Stimulated activated CD8-positive, alpha-beta memory T cell treated with anti-CD3 and anti-CD28 coated beads, Interleukin-4, amount 100 ng/mL, for 24 hours (primary cell): ENCODE measurements at regions not wholly inside any gene's neighbourhood (a gene's known extent, or its start where the extent isn't known, plus 50 kb on each side); places are given as distances from the start of the nearest gene placed in this dataset.

Source experiments
- DNase-seq: peaks from one replicate; pipeline ENCODE4 v3.0.0-alpha.2; 2020; ENCODE audit warnings: low read depth

DNA sequence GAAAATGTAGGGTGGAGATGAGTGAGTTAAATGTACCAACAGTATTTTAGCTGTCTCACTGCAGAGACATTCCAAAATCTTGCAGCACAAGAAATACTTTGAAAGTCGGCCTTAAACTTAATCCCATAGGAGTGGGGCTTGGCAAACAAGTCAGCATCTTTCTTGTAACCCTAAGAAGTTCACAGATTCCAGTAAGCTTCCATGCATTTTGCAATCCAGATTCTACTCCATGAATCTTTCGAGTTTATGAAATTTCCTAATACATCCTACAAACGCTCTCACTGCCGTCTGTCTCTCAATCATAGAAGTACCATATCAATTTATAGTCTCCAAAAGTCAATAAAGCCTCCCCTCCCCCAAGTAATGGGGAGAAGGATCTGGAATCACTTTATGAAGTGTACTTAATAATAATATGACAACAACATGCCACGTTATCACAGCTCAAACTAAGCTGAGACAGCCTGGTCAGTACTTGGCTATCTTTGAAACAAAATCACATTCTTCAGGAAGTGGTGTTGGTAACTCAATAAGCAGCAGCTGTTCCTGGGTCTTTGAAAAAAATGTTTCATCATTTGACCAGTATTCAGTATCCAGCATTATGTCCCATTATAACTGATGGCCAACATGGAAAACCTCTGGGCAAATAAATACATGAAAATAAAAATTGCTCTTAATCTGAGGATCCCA lies 317.4 kb upstream of the RUNX1 start:
- no peak for DNase-seq

DNA sequence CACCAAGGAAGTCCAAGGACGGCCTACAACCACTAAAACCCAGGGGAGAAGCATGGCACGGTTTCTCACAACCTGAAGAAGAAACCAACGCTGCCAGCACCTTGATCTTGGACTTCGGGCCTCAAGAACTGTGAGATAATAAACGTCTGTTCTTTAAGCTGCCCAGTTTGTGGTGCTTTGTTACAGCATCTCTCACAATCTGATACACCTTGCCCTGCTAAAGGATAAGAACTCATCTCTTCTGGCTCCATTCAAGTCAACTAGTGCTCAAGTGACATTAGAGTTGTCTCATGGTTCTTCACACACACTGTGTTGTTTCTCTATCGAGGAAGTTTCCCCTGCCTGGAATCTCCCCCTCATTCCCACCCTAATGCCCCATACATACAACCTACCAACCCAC lies 314.4 kb upstream of the RUNX1 start:
- no peak for DNase-seq

DNA sequence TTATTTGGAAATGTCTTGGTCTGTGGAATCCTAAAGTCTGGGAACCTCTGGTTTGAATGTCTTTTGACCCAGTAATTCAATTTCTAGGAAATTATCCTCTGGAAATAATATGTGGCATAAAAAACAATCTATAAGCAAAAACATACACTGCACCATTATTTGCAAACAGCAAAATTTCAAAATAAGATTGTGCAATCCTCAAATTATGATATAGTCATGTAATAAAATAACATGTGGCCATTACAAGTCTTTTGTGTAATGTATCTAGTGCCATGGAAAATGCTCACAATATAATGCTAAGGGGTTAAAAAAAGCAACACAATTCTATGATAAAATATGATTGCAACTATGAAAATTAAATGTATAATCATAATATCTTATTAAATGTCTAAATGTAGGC lies 312.9 kb upstream of the RUNX1 start:
- DNase-seq = no peak

DNA sequence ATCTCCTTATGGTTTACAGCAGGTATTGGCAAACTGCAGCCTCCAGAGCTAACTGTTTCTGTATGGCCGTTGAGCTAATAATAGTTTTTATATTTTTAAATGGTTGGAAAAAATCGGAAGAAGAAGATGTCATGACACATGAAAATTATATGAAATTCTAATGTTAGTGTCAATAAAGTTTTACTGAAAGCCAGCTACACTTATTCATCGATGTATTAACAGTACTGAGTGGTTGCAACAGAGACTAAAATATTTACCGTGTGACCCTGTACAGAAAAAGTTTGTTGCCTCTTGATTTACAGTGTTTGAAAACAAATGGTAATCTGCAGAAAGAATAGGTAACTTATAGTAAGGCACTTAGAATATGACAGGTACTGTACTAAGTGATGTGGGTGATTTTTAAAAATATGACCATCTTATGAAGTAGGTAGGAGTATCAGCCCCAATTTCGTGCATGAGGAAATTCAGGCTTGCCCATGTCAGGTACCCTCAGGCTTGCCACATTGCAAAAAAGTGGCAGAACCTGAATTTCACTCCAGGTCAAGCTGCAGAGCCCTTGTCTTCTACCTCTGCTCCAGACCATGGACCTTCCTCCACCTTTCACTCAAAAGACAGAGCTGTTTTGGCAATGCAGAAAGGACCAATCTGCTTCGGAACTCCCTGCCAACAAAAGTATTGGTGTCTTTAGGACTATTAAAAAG lies 311.9 kb upstream of the RUNX1 start:
- DNase-seq = no peak

DNA sequence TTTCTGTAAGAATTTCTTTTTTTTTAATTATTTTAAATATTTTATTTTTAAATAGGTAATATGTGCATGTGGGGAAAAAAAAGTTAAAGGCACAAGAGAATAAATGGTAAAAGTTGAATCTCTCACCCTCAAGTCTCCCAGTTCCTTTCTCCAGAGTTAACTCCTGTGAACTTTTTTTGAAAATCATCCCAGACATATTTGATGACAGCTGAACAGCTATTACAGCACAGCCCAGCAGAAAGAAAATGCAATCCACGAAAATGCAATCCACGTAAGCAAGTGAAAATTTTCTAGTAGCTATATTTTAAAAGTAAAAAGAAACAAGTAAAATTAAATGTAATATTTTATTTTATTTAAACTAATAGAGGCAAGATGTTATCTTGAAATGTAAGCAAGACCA lies 310.0 kb upstream of the RUNX1 start:
- no peak for DNase-seq

DNA sequence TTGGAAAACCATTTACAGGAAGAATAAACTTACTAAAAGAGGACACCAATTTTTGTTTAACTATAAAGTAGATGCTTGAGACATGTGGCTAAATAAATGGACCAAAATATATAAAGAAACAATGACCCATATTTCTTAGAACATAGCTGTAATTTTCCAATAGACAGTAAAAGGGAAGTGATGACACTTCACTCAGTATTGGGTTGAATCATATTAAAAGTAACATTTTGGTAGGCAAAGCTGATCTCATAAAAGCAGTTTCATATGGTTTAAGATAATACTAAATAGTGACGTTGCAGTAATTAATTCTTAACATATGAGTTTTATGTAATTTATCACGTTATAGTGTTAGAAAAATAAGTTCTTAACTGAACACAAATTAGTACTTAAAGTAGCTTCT lies 308.9 kb upstream of the RUNX1 start:
- DNase-seq = no peak

DNA sequence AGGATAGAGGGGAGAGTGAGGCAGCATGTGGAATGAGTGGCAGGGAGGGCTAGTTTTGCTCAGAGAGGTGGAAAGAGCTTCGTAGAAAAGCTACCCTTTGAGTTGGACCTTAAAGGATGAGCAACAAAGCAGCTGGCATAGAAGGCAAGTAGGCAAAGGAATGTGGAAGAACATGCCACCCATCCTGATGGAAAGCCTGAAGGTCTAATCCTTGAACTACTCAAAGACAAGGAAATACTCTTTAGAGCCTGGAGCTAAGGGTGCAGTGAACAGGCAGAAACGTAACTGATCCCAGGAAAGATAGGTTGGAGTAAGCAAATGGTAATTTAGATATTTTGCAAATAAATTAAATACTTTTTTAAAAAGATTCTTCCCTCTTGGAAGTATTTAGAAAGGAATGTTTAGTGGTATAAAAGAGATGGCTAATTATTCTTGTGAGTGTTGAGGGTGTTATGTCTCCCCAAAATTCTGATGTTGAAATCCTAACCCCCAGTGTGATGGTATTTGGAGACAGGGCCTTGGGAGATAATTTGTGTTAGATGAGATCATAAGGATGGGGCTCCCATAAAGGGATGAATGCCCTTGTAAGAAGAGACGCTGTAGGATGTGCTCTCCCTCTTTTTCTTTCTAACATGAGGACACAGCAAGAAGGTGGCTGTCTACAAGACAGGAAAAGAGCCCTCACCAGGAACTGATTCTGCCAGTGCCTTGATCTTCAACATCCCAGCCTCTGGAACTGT lies 308.1 kb upstream of the RUNX1 start:
- no peak for DNase-seq

DNA sequence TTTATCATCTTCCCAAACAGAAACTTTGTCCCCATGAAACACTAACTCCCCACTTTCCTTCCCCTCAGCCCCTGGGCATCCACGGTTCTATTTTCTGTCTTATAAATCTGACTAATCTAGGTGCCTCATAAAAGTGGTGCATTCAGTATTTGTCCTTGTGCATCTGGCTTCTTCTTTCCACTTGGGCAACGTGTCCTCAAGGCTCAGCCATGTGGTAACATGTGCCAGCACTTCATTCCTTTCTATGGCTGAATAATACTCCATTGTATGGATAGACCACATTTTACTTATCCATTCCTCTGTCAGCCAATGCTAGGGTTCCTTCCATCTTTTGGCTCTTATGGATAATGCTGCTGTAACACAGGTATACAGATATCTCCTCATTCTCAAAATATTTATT lies 305.0 kb upstream of the RUNX1 start:
- DNase-seq = no peak

DNA sequence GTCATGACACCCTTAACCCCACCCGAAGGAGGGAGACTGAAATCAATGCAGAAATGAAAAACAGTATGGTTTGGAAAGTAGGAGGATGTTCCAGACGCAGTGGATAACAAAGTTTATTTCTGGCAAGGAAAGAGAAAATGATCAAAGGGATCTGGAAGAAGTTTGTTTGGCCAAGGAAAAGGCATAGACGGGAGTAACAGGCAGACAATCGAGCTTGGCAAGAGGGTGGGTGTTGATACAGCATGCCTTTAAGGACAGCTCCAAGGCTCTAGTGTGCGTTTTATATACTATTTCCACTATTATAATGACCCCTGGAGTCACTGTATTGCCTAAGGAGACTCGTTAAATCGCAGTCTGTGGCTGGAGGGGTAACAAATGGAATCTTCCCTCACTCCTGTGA lies 303.7 kb upstream of the RUNX1 start:
- no peak for DNase-seq

DNA sequence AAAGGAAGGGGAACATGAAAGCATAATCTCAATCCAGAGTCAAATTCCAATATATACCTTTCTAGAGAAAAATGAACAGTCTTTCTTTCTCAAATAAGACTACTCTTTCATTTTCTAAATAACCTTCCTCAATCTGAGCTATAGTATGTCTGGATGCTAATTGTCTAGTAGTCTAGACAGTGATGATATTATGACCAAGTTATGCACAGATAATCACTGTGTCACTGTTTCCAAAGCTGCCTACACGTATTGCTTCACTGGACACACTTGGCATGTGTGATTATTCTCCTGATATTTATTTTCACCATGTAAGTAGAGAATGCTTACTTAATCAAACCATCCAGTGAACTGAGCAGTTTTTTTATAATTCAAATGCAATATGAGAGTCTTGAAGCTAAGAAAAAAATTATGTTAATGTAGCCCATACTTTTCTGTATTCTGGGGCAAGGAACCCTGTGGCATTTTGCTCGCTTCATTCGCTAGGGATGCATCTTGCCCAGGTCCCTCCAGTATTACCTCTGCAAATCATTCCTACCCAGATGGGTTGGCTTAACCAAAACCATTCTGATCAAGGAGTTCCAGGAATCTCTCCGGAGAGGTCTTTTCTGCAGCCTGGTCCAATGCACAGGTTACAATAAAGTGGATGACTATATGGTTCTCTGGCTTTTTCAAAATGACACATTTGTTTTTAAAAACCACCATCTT lies 303.1 kb upstream of the RUNX1 start:
- no peak for DNase-seq

DNA sequence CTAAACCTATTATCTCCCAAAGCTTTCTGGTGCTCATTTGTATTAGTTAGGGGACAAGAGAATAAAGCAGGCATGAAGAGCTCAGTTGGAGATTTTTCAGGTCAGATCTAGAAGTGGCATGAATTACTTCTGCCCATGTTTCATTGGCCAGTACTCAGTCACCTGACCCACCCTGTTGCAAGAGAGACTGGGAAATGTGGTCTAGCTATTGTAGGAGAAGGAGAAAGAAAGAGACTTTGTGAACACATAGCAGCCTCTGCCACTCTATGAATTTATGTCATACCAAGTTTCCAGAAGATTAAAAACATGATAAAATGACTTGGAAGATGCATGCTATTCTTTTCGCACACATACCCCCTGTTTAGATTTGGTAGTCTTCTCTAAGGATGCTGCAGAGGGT lies 302.3 kb upstream of the RUNX1 start:
- no peak for DNase-seq

DNA sequence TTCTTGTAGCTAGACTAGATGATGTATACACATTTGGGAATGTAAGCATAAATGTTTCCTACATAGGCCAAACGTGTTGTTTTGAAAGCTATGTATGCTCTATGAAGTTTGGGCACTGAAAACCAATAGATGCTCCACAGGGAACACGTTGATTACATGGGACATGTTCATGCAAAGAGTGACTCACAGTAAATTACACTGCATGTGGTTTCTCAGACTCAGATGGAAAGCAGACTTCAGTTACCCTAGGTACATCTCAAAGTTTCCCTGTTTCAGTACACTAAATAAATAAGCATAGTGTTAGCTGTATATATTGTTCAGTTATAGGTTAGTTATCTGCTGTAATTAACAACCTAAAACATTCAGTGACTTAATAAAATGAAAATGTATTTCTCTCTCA lies 301.9 kb upstream of the RUNX1 start:
- no peak for DNase-seq

DNA sequence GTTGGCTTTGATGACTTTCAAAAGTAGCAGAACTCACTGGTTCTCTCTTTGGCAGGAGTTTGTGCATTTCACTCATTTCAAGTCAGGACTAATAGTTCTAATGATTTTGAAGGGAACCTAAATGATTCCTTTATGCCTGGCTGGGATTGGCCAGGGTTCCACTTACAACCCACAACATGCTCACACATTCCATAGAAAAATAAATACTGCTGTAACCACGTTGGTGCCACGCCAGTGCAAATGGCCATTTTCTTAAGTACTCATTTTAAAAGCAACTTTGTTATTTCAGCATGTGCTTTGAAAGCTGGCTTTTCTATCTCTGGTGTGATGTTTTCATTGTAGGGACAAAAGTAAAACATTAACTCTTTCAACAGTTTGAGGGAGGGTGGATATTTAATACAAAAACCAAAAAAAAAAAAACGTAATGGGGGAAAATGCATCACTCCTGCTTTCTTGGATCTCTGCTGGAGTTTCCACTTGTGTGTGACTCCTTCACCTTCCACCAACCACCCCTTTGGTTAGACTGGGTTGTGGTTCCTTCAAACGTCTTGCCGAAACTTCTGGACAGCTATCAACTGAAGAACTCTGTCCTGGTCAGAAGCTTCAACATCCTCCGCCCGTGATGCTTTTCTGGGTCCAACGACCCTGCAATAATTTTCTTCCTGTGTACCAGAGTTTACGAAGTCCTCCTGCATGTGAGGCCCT lies 300.4 kb upstream of the RUNX1 start:
- DNase-seq = no peak

DNA sequence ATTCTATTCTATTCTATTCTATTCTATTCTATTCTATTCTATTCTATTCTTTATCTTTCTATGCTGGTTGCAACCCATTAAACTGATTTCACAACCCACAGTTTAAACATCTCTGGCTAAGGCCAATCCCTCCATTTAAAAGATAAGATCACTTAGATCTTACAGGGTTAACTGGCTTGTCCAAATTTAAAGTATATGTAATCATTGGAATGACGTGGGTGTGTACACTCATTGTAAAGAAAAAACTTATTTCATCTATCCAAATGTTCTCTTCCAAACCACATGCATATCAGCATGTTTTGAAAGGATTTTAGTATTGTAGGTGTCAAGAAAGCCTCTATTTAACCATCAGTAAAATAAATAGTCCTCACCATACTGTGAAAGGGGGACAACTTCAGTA lies 299.6 kb upstream of the RUNX1 start:
- no peak for DNase-seq

DNA sequence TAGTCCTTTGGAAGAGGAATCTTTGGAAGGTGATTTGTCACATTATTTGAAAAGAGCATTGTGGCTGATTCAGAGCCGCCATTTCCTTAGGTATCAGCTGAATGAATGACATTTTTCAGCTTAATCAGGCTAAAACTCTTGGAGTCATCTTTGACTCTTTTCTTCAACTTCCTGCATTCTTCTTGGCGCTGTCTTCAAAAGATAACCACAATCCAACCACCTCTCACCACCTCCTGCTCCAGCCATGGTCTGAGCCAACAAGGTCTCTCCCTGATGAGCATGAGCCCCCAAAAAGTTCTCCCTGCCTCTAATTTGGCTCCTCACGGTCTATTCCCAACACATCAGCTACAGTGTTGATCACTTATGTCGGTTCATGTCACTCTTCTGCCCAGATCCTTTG lies 297.6 kb upstream of the RUNX1 start:
- no peak for DNase-seq

DNA sequence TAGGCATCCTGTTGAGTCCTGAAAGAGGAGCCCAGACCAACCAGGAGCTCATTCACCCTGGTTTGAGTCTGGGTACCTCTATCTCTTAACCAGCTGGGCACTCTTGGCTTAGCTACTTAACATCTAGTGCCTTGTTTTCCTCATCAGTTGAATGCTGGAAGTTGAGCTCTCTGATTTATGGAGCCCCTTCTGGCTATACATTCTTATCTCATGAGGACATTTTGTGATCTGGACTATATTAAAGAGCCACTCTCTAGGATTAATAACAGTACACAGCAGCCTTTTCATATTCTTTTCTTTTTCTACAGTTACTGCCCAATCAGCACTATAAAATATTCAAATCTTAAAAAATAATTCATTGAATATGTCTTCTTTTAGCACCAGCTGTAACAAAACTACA lies 296.9 kb upstream of the RUNX1 start:
- DNase-seq = no peak

DNA sequence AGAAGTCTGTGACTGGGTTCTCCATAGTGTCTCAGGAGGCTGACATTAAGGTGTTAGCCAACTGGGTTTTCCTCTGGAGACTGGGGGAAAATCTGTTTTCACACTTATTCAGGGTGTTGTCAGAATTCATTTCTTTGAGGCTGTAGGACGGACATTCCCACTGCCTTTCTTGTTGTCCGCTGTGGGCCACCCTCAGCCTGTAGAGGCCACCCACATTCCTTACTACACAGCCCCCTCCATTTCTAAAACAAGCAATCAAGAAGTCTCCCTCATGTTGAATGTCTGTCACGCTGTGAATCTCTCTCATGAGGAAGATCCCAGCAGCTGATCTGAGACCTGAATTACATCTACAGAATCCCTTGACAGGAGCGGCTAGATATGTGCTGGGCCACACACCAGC lies 295.5 kb upstream of the RUNX1 start:
- DNase-seq = no peak

DNA sequence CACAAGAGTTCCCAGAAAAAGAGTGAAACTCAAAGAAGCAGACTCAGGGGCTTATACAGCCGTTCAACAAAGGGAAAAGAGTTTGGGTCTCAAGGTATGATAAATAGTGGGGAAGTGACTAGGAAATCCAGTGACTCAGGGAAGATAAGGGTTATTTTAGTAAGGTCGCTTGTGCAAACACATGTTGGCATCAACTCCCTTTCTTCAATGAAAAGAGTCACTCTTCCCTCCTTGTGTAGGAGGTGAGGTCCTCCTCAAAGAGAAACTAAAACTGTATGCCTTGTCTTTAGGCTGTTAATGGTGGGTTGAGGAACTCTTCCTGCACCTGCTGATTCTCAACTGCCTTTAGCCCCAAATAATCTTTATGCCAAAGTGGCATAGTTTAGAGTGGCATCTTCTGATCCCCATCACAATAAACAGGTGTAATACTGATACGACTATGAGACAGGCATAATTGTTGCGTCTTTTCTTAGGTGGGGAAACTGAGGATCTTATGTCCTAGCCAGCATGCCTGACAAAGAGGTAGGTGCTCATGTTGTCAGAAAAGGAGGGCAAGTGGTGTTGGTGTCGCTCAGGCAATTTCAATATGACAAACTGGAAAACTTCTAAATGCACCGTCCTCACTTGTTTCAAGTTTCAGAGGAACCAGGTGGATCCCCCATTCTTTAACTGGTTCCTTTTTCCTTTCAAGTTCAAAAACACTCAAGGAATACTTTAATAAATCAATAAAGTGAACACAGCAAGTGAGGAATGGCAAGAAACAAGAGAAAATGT lies 294.1 kb upstream of the RUNX1 start:
- no peak for DNase-seq

DNA sequence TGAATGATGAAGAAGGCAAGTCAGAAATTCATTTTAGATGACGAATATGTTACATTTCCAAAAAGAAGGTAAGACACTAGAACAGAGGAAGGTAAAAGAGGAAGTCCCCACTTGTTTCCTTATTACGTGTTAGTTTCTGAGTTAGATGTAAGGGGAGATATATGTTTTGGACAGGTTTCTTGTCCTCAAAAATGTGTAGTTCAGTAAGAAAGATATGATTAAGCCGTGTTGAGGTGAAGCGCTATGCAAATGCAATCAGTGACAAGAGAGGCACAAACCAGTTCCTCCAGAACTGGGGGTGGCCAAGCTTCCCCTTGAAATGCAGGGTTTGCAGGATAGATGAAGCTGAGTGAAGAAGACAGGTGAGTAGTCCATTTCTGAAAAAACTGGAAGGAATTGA lies 293.3 kb upstream of the RUNX1 start:
- no peak for DNase-seq

DNA sequence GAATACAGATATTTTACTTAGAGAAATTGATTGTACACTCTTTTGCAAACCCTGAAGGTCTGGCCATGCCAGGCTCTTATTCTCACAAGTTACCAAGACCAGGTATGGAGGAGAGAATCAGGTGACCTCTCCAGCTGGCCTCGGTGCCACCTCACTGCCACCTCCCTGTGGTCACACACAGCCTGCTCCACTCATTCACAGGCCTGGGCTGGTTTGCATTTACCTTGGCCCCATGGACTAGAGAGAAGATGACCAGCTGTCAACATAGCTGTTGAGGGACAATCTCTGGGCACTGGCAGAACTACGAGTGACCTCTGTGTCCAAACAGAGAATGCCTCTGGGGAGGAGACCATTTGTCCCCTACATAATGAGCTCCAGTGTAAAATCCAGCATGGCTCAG lies 291.2 kb upstream of the RUNX1 start:
- DNase-seq = no peak

DNA sequence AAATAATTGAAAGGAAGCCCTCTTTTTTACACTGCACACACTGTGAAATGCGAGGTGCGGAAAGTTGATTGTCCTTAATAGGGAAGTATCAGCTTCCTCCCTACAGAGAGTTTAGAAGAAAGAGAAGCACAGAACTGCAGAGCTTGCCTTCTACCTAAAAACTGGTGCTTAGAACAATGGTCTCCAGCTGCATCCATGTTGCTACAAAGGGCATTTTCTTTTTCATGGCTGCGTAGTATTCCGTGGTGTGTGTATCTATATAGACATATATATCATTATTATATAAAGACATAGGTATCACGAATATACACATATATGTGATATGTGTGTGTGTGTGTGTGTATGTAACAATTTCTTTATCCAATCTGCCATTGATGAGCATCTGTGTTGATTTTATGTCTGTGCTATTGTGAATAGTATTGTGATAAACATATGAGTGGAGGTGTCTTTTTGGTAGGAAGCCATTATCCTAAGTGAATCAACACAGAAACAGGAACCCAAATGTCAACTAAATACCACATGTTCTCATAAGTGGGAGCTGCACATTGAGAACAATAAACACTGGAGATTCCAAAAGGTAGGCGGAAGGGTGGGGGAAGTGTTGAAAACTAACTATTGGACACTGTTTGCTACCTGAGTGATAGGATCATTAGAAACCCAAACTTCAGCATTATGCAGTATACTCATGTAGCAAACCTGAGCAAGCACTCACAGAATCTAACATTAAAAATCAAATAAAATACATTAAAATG lies 290.0 kb upstream of the RUNX1 start:
- DNase-seq = no peak
